ENCODE measurements at regions not wholly inside any gene's neighbourhood (a gene's known extent, or its start where the extent isn't known, plus 50 kb on each side); places are given as distances from the start of the nearest gene placed in this dataset.
"Not testable (repeated sequence)": the region's sequence is repeated elsewhere in the genome, so short reads cannot be mapped to it uniquely, and the experiment has no call there.

- Histone ChIP-seq H2AFZ (ENCODE audit: low read depth, low read length) (no peak overlapping the region), H3K27ac (ENCODE audit: low read length) (no peak overlapping the region), H3K4me1 (ENCODE audit: insufficient read depth, low read length) (no peaks in the 10 kb centered on the region), H3K9ac (ENCODE audit: low read depth, low read length) (no peak overlapping the region), H4K20me1 (ENCODE audit: insufficient read depth, low read length) (no peaks in the 10 kb centered on the region), H3K9me3 (ENCODE audit: insufficient read depth, low read length, severe bottlenecking) (no peaks in the 10 kb centered on the region), H3K4me2 (ENCODE audit: insufficient read depth, low read length) (no peak overlapping the region), H3K4me3 (ENCODE audit: low read depth in 1 of 2, low read length in 2 of 2) (no peak overlapping the region), H3K36me3 (ENCODE audit: insufficient read depth, low read length) (no peaks in the 10 kb centered on the region), H3K27me3 (ENCODE audit: insufficient read depth, low read length, poor library complexity) (peaks cover 7% of the 10 kb centered on the region), H3K79me2 (ENCODE audit: insufficient read depth, low read length) (no peaks in the 10 kb centered on the region)
- ATAC-seq (ENCODE audit: insufficient read depth, low read depth), result no peak
- DNase-seq, result no peak
- peak; percentile 28 for TF ChIP-seq CTCF (IDR thresholded peaks at IDR 0.05; ENCODE audit: borderline replicate concordance, extremely low read depth, low read length, poor library complexity, severe bottlenecking)
- TF ChIP-seq EZH2 (IDR thresholded peaks at IDR 0.05; ENCODE audit: borderline replicate concordance, low read depth, low read length, severe bottlenecking), result no peak
These were observed 145.4 kb downstream of the NECTIN1 start for GRCh38 chr11:119583585-119583984.

DNA sequence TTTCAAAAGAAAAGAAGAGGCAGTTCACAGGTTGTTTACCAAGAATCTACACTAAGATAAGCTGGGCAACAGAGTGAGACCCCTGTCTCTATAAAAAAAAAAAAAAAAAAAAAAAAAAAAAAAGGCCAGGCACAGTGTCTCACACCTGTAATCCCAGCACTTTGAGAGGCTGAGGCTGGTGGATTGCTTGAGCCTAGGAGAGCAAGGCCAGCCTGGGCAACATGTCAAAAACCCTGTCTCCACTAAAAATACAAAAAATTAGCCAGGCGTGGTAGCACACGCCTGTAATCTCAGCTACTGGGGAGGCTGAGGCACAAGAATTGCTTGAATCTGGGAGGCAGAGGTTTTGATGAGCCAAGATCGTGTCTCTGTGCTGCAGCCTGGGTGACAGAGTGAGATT lies 147.6 kb downstream of the NECTIN1 start:
- not testable (repeated sequence) for H3K36me3 ChIP-seq (ENCODE audit: insufficient read depth, low read length); H2AFZ ChIP-seq (ENCODE audit: low read depth, low read length); H3K9me3 ChIP-seq (ENCODE audit: insufficient read depth, low read length, severe bottlenecking); ATAC-seq (ENCODE audit: insufficient read depth, low read depth); H3K27me3 ChIP-seq (ENCODE audit: insufficient read depth, low read length, poor library complexity); H3K4me2 ChIP-seq (ENCODE audit: insufficient read depth, low read length); H3K4me3 ChIP-seq (ENCODE audit: low read depth in 1 of 2, low read length in 2 of 2); H4K20me1 ChIP-seq (ENCODE audit: insufficient read depth, low read length); H3K79me2 ChIP-seq (ENCODE audit: insufficient read depth, low read length); DNase-seq; H3K9ac ChIP-seq (ENCODE audit: low read depth, low read length); H3K4me1 ChIP-seq (ENCODE audit: insufficient read depth, low read length); H3K27ac ChIP-seq (ENCODE audit: low read length)

DNA sequence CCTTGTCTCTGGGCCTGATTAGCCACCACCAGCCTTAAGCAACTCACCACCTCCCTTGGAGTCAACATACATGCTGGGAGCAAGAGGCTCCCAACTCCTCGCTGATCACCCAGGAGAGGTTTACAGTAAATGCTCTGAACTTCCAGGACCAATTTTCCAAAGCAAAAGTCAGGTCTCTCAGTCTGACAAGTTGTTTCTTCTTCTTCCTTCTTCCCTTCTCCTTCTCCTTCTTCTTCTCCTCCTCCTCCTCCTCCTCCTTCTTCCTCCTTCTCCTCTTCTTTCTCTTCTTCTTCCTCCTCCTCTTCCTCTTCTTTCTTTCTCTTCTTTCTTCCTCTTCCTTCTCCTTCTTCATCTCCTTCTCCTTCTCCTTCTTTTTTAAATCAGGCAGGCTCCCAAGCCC lies 148.2 kb downstream of the NECTIN1 start:
- Histone ChIP-seq H3K79me2 (ENCODE audit: insufficient read depth, low read length) (no peaks in the 10 kb centered on the region), H3K27me3 (ENCODE audit: insufficient read depth, low read length, poor library complexity) (peaks cover 9% of the 10 kb centered on the region), H4K20me1 (ENCODE audit: insufficient read depth, low read length) (no peaks in the 10 kb centered on the region), H3K4me1 (ENCODE audit: insufficient read depth, low read length) (no peaks in the 10 kb centered on the region), H3K36me3 (ENCODE audit: insufficient read depth, low read length) (no peaks in the 10 kb centered on the region), H3K27ac (ENCODE audit: low read length) (no peak overlapping the region), H3K4me2 (ENCODE audit: insufficient read depth, low read length) (no peak overlapping the region), H2AFZ (ENCODE audit: low read depth, low read length) (no peak overlapping the region), H3K9ac (ENCODE audit: low read depth, low read length) (no peak overlapping the region), H3K9me3 (ENCODE audit: insufficient read depth, low read length, severe bottlenecking) (no peaks in the 10 kb centered on the region), H3K4me3 (ENCODE audit: low read depth in 1 of 2, low read length in 2 of 2) (no peak overlapping the region)
- ATAC-seq (ENCODE audit: insufficient read depth, low read depth) (no peak), DNase-seq (no peak)
- TF ChIP-seq EZH2 (IDR thresholded peaks at IDR 0.05; ENCODE audit: borderline replicate concordance, low read depth, low read length, severe bottlenecking) (no peak), CTCF (IDR thresholded peaks at IDR 0.05; ENCODE audit: borderline replicate concordance, extremely low read depth, low read length, poor library complexity, severe bottlenecking) (no peak)

- Histone ChIP-seq H3K4me3 (ENCODE audit: low read depth in 1 of 2, low read length in 2 of 2) (no peak overlapping the region), H3K4me1 (ENCODE audit: insufficient read depth, low read length) (no peaks in the 10 kb centered on the region), H3K9me3 (ENCODE audit: insufficient read depth, low read length, severe bottlenecking) (no peaks in the 10 kb centered on the region), H3K27me3 (ENCODE audit: insufficient read depth, low read length, poor library complexity) (peaks cover 10% of the 10 kb centered on the region), H3K79me2 (ENCODE audit: insufficient read depth, low read length) (no peaks in the 10 kb centered on the region), H4K20me1 (ENCODE audit: insufficient read depth, low read length) (no peaks in the 10 kb centered on the region), H3K9ac (ENCODE audit: low read depth, low read length) (no peak overlapping the region), H2AFZ (ENCODE audit: low read depth, low read length) (no peak overlapping the region), H3K27ac (ENCODE audit: low read length) (no peak overlapping the region), H3K36me3 (ENCODE audit: insufficient read depth, low read length) (no peaks in the 10 kb centered on the region), H3K4me2 (ENCODE audit: insufficient read depth, low read length) (no peak overlapping the region)
- ATAC-seq (ENCODE audit: insufficient read depth, low read depth), result no peak
- no peak for DNase-seq
- no peak for TF ChIP-seq EZH2 (IDR thresholded peaks at IDR 0.05; ENCODE audit: borderline replicate concordance, low read depth, low read length, severe bottlenecking)
- TF ChIP-seq CTCF (IDR thresholded peaks at IDR 0.05; ENCODE audit: borderline replicate concordance, extremely low read depth, low read length, poor library complexity, severe bottlenecking), result no peak
These were observed 148.9 kb downstream of the NECTIN1 start for GRCh38 chr11:119580081-119580480.
